Left ventricle myocardium inferior (tissue), 1 donor: ENCODE measurements at regions not wholly inside any gene's neighbourhood (a gene's known extent, or its start where the extent isn't known, plus 50 kb on each side); places are given as distances from the start of the nearest gene placed in this dataset.

Experiments used
- DNase-seq: peaks from one replicate; pipeline ENCODE4 v3.0.0-alpha.2; 2020
- H3K27ac ChIP-seq: fragments of 200-600 bp; replicated peaks from 2 replicates; pipeline ENCODE4 v1.8.0; 2021
- H3K27me3 ChIP-seq: fragments of 200-600 bp; 2 replicates; pipeline ENCODE4 v1.8.0; 2021; ENCODE audit warnings: low read depth
- H3K36me3 ChIP-seq: fragments of 200-600 bp; 2 replicates; pipeline ENCODE4 v1.8.0; 2021
- H3K4me1 ChIP-seq: fragments of 200-600 bp; 2 replicates; pipeline ENCODE4 v1.8.0; 2021
- H3K4me3 ChIP-seq: fragments of 200-600 bp; 2 replicates; pipeline ENCODE4 v1.8.0; 2021; ENCODE audit warnings: mild to moderate bottlenecking, moderate library complexity
- H3K9me3 ChIP-seq: fragments of 200-600 bp; replicated peaks from 2 replicates; pipeline ENCODE4 v1.8.0; 2021
- CTCF ChIP-seq: fragments of 200-600 bp; IDR thresholded peaks from 2 replicates; pipeline ENCODE4 v1.8.0; 2021; ENCODE audit warnings: antibody characterized with exemption, mild to moderate bottlenecking, borderline replicate concordance
- intact Hi-C: fragments of 100-400 bp; cut with micrococcal nuclease; formaldehyde crosslinking; loops from one replicate; pipeline ENCODE4 v1.11.0; 2022
- donor health status: DM: no; HTN: yes; CAD: no; lungs with severe emphysema.

- Histone ChIP-seq H3K4me3 (no peak overlapping the region), H3K27ac (no peak overlapping the region), H3K27me3 (no peaks in the 10 kb centered on the region), H3K4me1 (no peaks in the 10 kb centered on the region), H3K9me3 (no peaks in the 10 kb centered on the region), H3K36me3 (no peaks in the 10 kb centered on the region)
- intact Hi-C loops = no loop called here
- no peak for TF ChIP-seq CTCF
- no peak for DNase-seq
Measured at GRCh38 chr3:191627064-191627463, 166.1 kb downstream of the PYDC2 start.

- no peak for TF ChIP-seq CTCF
- intact Hi-C loops = no loop called here
- Histone ChIP-seq H3K27me3 (no peaks in the 10 kb centered on the region), H3K4me3 (no peak overlapping the region), H3K4me1 (no peaks in the 10 kb centered on the region), H3K9me3 (no peaks in the 10 kb centered on the region), H3K27ac (no peak overlapping the region), H3K36me3 (no peaks in the 10 kb centered on the region)
- no peak for DNase-seq
Measured at GRCh38 chr3:191628571-191628970, 167.6 kb downstream of the PYDC2 start.

DNA sequence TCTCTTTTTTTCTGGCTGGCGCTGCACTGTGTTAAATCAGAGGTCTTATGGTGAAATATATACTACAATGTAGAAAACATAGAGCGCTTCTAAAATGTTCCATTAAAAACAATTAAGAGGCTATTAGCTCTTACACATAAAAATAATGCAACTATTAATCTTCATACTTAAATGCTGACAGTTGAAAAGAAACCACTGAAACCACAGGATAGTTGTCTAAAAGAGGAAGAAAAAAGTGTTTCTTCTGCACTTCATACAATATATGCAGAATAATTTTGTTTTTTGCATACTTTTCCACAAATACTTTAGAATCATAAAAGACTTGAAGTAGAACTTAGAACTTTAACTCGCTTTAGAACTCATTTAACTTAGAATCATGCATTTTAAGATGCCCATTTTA is 170.5 kb downstream of the PYDC2 start:
- Histone ChIP-seq H3K27me3 (no peaks in the 10 kb centered on the region), H3K4me1 (no peaks in the 10 kb centered on the region), H3K4me3 (no peak overlapping the region), H3K27ac (no peak overlapping the region), H3K36me3 (no peaks in the 10 kb centered on the region), H3K9me3 (no peaks in the 10 kb centered on the region)
- intact Hi-C loops = no loop called here
- no peak for DNase-seq
- no peak for TF ChIP-seq CTCF

- Histone ChIP-seq H3K27ac (no peak overlapping the region), H3K9me3 (no peaks in the 10 kb centered on the region), H3K36me3 (no peaks in the 10 kb centered on the region), H3K4me3 (no peak overlapping the region), H3K4me1 (no peaks in the 10 kb centered on the region), H3K27me3 (no peaks in the 10 kb centered on the region)
- intact Hi-C loops = no loop called here
- no peak for TF ChIP-seq CTCF
- DNase-seq = no peak
Measured at GRCh38 chr3:191634902-191635301, 173.9 kb downstream of the PYDC2 start.

DNA sequence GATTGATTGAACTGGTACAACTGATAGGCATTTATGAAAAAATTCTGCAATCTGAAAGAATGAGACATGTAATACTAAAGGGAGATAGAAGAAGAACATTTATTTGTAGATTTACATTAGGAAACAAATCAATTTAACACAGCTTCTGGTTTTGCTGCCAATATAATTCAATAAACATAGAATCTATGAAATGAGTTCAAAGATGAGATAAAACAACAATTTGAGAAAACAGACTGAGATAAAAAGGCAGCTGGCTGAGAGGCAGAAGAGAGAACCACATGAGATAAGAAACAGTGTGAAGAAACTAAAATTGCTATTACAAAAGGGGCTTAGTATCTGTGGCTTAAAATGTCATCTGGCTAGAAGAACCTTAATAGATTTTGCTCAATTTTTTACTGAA is 176.6 kb downstream of the PYDC2 start:
- DNase-seq = no peak
- Histone ChIP-seq H3K9me3 (no peaks in the 10 kb centered on the region), H3K4me1 (no peaks in the 10 kb centered on the region), H3K36me3 (no peaks in the 10 kb centered on the region), H3K27me3 (no peaks in the 10 kb centered on the region), H3K4me3 (no peak overlapping the region), H3K27ac (no peak overlapping the region)
- no peak for TF ChIP-seq CTCF
- intact Hi-C loops = no loop called here

DNA sequence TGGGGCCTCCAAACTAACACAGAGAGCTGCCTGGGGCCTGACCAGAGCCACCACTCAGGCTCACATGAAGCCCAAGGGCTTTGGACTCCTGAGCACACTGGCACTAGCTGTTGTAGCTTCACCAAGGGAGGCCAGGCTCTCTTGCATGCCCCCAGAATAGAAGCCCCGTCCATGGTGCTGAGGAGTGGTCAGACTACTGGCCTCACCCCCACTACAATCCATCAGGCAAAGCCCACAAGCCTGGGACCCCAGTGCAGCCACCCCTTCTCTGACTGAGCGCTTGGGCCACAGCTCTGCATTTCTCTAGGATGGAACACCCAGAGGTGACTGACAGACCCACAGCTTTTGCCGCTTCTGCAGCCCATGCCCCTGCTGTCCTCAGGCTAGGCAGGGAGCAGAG is 180.8 kb downstream of the PYDC2 start:
- DNase-seq = no peak
- H3K4me3 ChIP-seq = no peak overlapping the region
- intact Hi-C loops = no loop called here
- no peaks in the 10 kb centered on the region for H3K36me3 ChIP-seq
- no peak for TF ChIP-seq CTCF
- no peaks in the 10 kb centered on the region for H3K4me1 ChIP-seq
- no peaks in the 10 kb centered on the region for H3K27me3 ChIP-seq
- H3K9me3 ChIP-seq = peaks cover 24% of the 10 kb centered on the region
- no peak overlapping the region for H3K27ac ChIP-seq
